ENCODE measurements at regions not wholly inside any gene's neighbourhood (a gene's known extent, or its start where the extent isn't known, plus 50 kb on each side); places are given as distances from the start of the nearest gene placed in this dataset.

DNA sequence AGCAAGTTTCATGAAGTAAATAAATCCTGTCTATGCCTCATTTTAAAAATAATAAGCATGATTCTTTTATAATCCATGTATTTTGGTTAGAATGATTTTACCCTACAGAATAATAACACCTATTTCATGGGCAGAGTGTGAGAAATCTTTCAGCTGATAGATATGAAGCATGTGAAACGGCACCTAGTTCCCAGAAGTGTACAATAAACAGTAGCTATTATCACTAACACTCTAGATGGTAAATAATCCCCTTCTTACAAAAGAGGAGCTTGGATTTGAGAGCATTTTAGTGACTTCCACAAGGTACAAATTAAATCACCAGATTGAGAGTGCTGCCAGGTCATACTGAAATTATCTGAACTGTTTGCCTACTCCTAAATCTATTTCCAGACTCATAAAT, 95.3 kb upstream of the NRIP1 start:
- ATAC-seq = no peak
- no peak for TF ChIP-seq BACH2 (CRISPR knock-in tag; IDR thresholded peaks at IDR 0.05; ENCODE audit: borderline replicate concordance)
- TF ChIP-seq OSR1 (CRISPR knock-in tag; IDR thresholded peaks at IDR 0.05) = no peak
- no peak for TF ChIP-seq PATZ1 (CRISPR knock-in tag; IDR thresholded peaks at IDR 0.05; ENCODE audit: borderline replicate concordance)
- no peak for TF ChIP-seq CREB5 (CRISPR knock-in tag; IDR thresholded peaks at IDR 0.05; ENCODE audit: low read depth)
- TF ChIP-seq TCF4 (CRISPR knock-in tag; IDR thresholded peaks at IDR 0.05; ENCODE audit: borderline replicate concordance) = no peak
- no peak for TF ChIP-seq CSDC2 (CRISPR knock-in tag; IDR thresholded peaks at IDR 0.05)

DNA sequence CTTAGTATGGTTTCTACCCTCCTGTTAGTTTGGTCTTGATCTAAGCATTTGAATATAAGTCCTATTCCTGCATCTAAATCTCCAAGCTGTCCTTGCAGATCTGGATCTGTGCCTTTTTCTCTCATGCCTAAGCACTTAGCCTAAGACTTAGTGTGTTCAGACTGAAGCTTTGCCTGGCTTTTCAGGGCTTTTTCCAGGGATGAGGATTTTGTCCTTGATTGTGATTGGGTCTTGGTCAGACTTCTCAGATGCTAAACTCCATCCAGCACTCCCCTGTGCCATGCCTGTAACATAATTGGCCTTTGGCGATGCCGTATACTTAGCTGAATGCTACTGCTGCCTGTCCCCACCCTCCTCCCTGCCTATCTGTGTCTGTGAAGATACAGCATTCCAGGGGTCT, 98.1 kb upstream of the NRIP1 start:
- no peak for TF ChIP-seq ZFP30 (CRISPR knock-in tag; IDR thresholded peaks at IDR 0.05)
- no peak for TF ChIP-seq TCF4 (CRISPR knock-in tag; IDR thresholded peaks at IDR 0.05; ENCODE audit: borderline replicate concordance)
- TF ChIP-seq TOX (CRISPR knock-in tag; IDR thresholded peaks at IDR 0.05; ENCODE audit: borderline replicate concordance) = no peak
- TF ChIP-seq CREB5 (CRISPR knock-in tag; IDR thresholded peaks at IDR 0.05; ENCODE audit: low read depth) = no peak
- ATAC-seq = no peak

DNA sequence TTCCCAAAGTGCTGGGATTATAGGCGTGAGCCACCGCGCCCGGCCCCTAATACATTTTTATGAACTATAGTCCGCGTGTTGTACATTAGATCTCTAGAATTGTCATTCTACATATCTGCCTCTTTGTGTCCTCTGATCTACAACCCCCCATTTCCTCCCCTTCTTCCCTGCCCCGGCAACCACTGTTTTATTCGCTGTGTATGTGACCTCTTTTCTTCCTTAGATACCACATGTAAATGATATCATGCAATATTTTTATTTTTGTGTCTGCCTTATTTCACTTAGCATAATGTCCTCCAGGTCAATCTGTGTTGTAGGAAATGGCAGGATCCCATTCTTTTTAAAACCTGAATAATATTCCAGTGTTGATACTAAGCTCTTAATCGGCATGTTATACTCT, 99.5 kb upstream of the NRIP1 start:
- no peak for ATAC-seq
- no peak for TF ChIP-seq ARNTL (CRISPR knock-in tag; IDR thresholded peaks at IDR 0.05; ENCODE audit: borderline replicate concordance, low read depth)
- no peak for TF ChIP-seq ZNF70 (CRISPR knock-in tag; IDR thresholded peaks at IDR 0.05)
- TF ChIP-seq ZNF565 (CRISPR knock-in tag; conservative IDR thresholded peaks at IDR 0.05; ENCODE audit: low read depth) = no peak
- TF ChIP-seq CSDC2 (CRISPR knock-in tag; IDR thresholded peaks at IDR 0.05) = no peak
- no peak for TF ChIP-seq RARB (CRISPR knock-in tag; IDR thresholded peaks at IDR 0.05)
- TF ChIP-seq GLIS3 (CRISPR knock-in tag; IDR thresholded peaks at IDR 0.05) = no peak
- no peak for TF ChIP-seq POU6F1 (CRISPR knock-in tag; IDR thresholded peaks at IDR 0.05; ENCODE audit: borderline replicate concordance, low read depth)
- no peak for TF ChIP-seq SNAI2 (CRISPR knock-in tag; IDR thresholded peaks at IDR 0.05)

DNA sequence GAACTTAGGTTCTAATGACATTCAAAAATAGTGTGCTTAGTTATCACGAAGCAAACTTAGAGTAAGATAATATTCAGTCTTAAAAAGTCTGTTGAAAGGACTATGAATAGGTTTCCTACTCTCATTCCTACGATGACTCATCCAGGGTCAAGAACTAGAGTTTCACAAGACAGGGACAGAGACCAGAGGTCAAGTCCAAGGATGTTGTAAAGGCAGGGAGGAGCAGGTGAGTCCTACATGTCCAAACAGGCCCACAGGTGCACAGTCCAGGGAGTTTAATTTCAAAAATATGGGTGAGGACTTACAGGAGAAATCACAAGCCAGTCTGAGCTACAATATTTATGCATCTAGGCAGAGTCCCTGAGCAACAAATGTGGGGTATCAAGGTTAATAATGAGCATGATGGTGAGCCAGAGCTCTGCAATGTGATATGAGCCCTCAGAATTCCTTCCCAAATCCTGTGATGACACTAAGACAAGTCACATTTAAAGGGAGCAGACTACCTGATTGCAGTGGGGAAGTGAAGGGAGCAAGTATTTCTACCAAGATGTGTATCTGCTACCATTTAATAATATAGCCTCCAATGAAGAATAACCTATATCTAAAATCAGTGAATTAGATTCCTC, 100.0 kb upstream of the NRIP1 start:
- no peak for ATAC-seq
- no peak for TF ChIP-seq TSHZ2 (CRISPR knock-in tag; IDR thresholded peaks at IDR 0.05)
- TF ChIP-seq ZFP3 (CRISPR knock-in tag; IDR thresholded peaks at IDR 0.05) = no peak
- no peak for TF ChIP-seq PPARA (CRISPR knock-in tag; IDR thresholded peaks at IDR 0.05; ENCODE audit: borderline replicate concordance)
- no peak for TF ChIP-seq ZNF565 (CRISPR knock-in tag; conservative IDR thresholded peaks at IDR 0.05; ENCODE audit: low read depth)
- TF ChIP-seq ZC3H10 (CRISPR knock-in tag; IDR thresholded peaks at IDR 0.05) = no peak
- TF ChIP-seq, protein P1, sequence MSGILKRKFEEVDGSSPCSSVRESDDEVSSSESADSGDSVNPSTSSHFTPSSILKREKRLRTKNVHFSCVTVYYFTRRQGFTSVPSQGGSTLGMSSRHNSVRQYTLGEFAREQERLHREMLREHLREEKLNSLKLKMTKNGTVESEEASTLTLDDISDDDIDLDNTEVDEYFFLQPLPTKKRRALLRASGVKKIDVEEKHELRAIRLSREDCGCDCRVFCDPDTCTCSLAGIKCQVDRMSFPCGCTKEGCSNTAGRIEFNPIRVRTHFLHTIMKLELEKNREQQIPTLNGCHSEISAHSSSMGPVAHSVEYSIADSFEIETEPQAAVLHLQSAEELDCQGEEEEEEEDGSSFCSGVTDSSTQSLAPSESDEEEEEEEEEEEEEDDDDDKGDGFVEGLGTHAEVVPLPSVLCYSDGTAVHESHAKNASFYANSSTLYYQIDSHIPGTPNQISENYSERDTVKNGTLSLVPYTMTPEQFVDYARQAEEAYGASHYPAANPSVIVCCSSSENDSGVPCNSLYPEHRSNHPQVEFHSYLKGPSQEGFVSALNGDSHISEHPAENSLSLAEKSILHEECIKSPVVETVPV (CRISPR knock-in tag; IDR thresholded peaks at IDR 0.05) = no peak
- TF ChIP-seq PATZ1 (CRISPR knock-in tag; IDR thresholded peaks at IDR 0.05; ENCODE audit: borderline replicate concordance) = no peak
- no peak for TF ChIP-seq RARB (CRISPR knock-in tag; IDR thresholded peaks at IDR 0.05)
- TF ChIP-seq TOX (CRISPR knock-in tag; IDR thresholded peaks at IDR 0.05; ENCODE audit: borderline replicate concordance) = no peak
- no peak for TF ChIP-seq SNAI2 (CRISPR knock-in tag; IDR thresholded peaks at IDR 0.05)
- no peak for TF ChIP-seq ESRRG (CRISPR knock-in tag; IDR thresholded peaks at IDR 0.05)
- TF ChIP-seq TCF4 (CRISPR knock-in tag; IDR thresholded peaks at IDR 0.05; ENCODE audit: borderline replicate concordance) = no peak
- TF ChIP-seq ARNTL (CRISPR knock-in tag; IDR thresholded peaks at IDR 0.05; ENCODE audit: borderline replicate concordance, low read depth) = no peak

All from SK-N-SH treated with all-trans-retinoic acid at 6 μM for 48 hours (cell line).